Breast epithelium (tissue), 4 donors: ENCODE measurements at regions not wholly inside any gene's neighbourhood (a gene's known extent, or its start where the extent isn't known, plus 50 kb on each side); places are given as distances from the start of the nearest gene placed in this dataset.

ENCODE experiments used
- DNase-seq, 2 donors: peaks; one replicate each; pipeline ENCODE4 v3.0.0-alpha.2; 2019; ENCODE audit warnings: low spot score in 2 of 2
- H3K27ac ChIP-seq, 2 donors: fragments of 200-600 bp; sonication (generic) in 1 of 2; one replicate each; pipeline ENCODE4 v1.5.1; 2016 to 2019; ENCODE audit warnings: mild to moderate bottlenecking in 1 of 2
- H3K27me3 ChIP-seq, 2 donors: fragments of 200-600 bp; sonication (generic) in 1 of 2; one replicate each; pipeline versions ENCODE4 v1.5.1 to v1.6.0; 2017 to 2019; ENCODE audit warnings: control low read depth in 1 of 2, mild to moderate bottlenecking in 1 of 2
- H3K36me3 ChIP-seq: fragments of 200-600 bp; one replicate; pipeline ENCODE4 v1.5.1; 2019
- H3K4me1 ChIP-seq, 2 donors: fragments of 200-600 bp; sonication (generic); one replicate each; pipeline ENCODE4 v1.5.1; 2016 to 2019; ENCODE audit warnings: control low read depth in 1 of 2
- H3K4me3 ChIP-seq, 3 donors: fragments of 200-600 bp; sonication (generic); 1 replicate in 2 of 3; 2 replicates in 1 of 3; pipeline ENCODE4 v1.5.1; 2016 to 2019; ENCODE audit warnings: mild to moderate bottlenecking in 3 of 3, moderate library complexity in 2 of 3
- H3K9me3 ChIP-seq, 2 donors: fragments of 200-600 bp; sonication (generic) in 1 of 2; one replicate each; pipeline ENCODE4 v1.5.1; 2016 to 2019; ENCODE audit warnings: control low read depth in 1 of 2
- CTCF ChIP-seq, 3 donors: fragments of 450-650 bp; IDR thresholded peaks; one replicate each; pipeline ENCODE4 v1.5.1; 2016 to 2017; ENCODE audit warnings: antibody characterized with exemption in 3 of 3, mild to moderate bottlenecking in 3 of 3, moderate library complexity in 3 of 3
- POLR2A ChIP-seq: fragments of 450-650 bp; IDR thresholded peaks from one replicate; pipeline ENCODE4 v1.6.1; 2016; ENCODE audit warnings: antibody characterized with exemption, mild to moderate bottlenecking, moderate library complexity
- POLR2AphosphoS5 ChIP-seq, 3 donors: sonication (generic); formaldehyde crosslinking; IDR thresholded peaks; one replicate each; pipeline ENCODE4 v1.6.1; 2017; ENCODE audit warnings: antibody characterized with exemption in 3 of 3
- intact Hi-C: fragments of 100-400 bp; cut with DNase I; formaldehyde crosslinking; loops from one replicate; pipeline ENCODE4 v1.15.1; 2023; ENCODE audit warnings: low total_unique reads

DNA sequence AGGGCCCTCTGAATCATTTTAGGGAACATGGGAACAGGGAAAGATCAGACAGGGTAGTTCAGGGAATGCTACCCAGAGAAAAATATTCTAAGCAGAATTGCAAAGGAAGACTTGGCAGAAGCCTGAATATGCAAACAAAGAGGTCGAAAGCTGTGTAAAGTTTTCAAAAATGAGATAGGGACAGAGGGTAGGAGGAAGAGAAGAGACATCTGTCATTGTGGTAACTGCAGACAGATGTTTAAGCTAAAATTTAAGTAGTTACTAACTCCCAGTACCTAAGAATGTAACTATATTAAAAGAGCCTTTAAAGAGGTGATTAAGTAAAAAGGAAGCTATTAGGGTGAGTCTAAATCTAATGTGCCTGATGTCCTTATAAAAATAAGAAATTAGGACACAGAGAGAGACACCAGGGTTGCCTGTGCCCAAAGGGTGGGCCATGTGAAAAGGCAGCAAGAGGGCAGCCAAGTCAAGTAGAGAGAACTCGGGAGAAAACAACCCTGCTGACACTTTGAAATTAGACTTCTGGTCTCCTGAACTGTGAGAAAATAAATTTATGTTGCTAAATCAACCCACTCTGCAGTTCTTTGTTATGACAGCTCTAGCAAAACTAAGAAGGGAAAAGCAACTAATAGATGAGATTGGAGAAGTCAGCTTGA is 1647.4 kb upstream of the C9orf72 start:
- Histone ChIP-seq H3K9me3 (no peaks in the 10 kb centered on the region), H3K27me3 (peaks cover 0 to 30% of the 10 kb centered on the region in 2 donors), H3K4me3 (no peak overlapping the region), H3K27ac (no peak overlapping the region), H3K4me1 (no peaks in the 10 kb centered on the region), H3K36me3 (peaks cover 4% of the 10 kb centered on the region)
- intact Hi-C loops: no loop called here
- DNase-seq: no peak
- TF ChIP-seq POLR2AphosphoS5 (IDR thresholded peaks at IDR 0.05) (no peak), POLR2A (no peak), CTCF (IDR thresholded peaks at IDR 0.05) (no peak)

DNA sequence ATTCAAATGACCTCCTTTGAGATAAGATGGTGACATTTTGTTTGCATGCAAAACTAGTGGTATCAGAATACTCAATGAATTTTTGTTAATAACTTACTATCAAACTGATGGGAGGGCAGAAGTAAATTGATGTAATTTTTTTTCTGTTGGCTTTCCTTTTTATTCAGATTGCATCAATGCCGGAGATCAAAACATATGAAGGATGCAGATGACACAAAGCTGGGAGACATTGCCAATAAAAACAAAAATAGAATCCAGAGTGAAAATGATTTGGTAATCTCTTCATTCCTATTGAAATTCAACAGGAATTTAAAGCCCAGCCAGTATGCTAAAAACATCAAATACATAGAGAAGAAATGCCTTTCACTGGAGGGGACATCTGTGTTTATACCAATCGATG is 1655.3 kb upstream of the C9orf72 start:
- intact Hi-C loops: no loop called here
- no peaks in the 10 kb centered on the region for H3K36me3 ChIP-seq
- H3K4me3 ChIP-seq: no peak overlapping the region
- H3K4me1 ChIP-seq: no peaks in the 10 kb centered on the region
- no peak overlapping the region for H3K27ac ChIP-seq
- no peak for DNase-seq
- no peaks in the 10 kb centered on the region for H3K27me3 ChIP-seq
- TF ChIP-seq POLR2A: no peak
- no peak for TF ChIP-seq CTCF (IDR thresholded peaks at IDR 0.05)
- TF ChIP-seq POLR2AphosphoS5 (IDR thresholded peaks at IDR 0.05): no peak
- H3K9me3 ChIP-seq: no peaks in the 10 kb centered on the region

GRCh38 chr9:29230931-29231330 is 1657.7 kb upstream of the C9orf72 start:
- Histone ChIP-seq H3K4me1 (no peaks in the 10 kb centered on the region), H3K27ac (no peak overlapping the region), H3K36me3 (no peaks in the 10 kb centered on the region), H3K27me3 (no peaks in the 10 kb centered on the region), H3K4me3 (no peak overlapping the region), H3K9me3 (no peaks in the 10 kb centered on the region)
- TF ChIP-seq POLR2A: no peak
- TF ChIP-seq POLR2AphosphoS5 (IDR thresholded peaks at IDR 0.05): no peak
- no peak for TF ChIP-seq CTCF (IDR thresholded peaks at IDR 0.05)
- intact Hi-C loops: no loop called here
- no peak for DNase-seq

DNA sequence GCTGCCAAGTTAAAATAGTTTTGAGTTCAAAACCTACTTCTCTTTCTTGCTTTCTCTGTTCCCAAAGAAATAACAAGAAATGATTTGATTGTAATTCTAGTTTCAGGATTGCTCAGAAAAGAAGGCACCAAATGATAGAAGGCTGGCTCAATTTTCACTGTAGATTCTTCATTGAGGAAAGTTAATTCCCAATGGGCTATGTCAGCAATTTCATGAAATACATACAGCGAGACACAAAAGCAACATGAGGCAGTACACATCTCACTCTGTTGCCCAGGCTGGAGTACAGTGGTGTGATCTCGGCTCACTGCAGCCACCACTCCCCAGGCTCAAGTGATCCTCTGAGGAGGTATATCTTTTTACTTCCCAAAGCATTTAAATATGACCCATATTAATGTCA is 1659.9 kb upstream of the C9orf72 start:
- Histone ChIP-seq H3K36me3 (no peaks in the 10 kb centered on the region), H3K4me3 (no peak overlapping the region), H3K9me3 (no peaks in the 10 kb centered on the region), H3K27ac (no peak overlapping the region), H3K27me3 (no peaks in the 10 kb centered on the region), H3K4me1 (no peaks in the 10 kb centered on the region)
- intact Hi-C loops: no loop called here
- DNase-seq: no peak
- TF ChIP-seq POLR2AphosphoS5 (IDR thresholded peaks at IDR 0.05): no peak
- no peak for TF ChIP-seq CTCF (IDR thresholded peaks at IDR 0.05)
- no peak for TF ChIP-seq POLR2A

DNA sequence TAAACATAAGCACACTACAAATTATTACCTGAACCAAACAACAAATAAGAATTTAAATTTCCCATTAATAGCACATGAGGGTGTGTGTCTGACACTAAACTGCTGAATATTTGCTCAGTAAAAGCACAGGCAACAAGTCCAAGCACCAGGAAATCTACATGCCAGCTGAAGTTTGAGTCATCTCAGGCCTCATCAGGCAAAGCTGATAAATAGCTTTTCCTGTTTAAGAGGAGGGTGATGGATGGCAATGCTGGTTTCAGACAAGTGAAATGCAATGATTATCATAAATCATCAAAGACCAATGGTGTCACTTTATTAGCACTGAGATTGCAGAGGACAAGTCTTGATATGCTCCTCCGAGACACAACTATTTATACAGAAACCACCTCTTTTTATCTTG is 1668.0 kb upstream of the C9orf72 start:
- TF ChIP-seq CTCF (IDR thresholded peaks at IDR 0.05) (no peak), POLR2AphosphoS5 (IDR thresholded peaks at IDR 0.05) (no peak), POLR2A (no peak)
- Histone ChIP-seq H3K4me1 (no peaks in the 10 kb centered on the region), H3K4me3 (no peak overlapping the region), H3K27ac (no peak overlapping the region), H3K36me3 (no peaks in the 10 kb centered on the region), H3K9me3 (no peaks in the 10 kb centered on the region), H3K27me3 (no peaks in the 10 kb centered on the region)
- intact Hi-C loops: no loop called here
- no peak for DNase-seq
